ENCODE measurements at regions not wholly inside any gene's neighbourhood (a gene's known extent, or its start where the extent isn't known, plus 50 kb on each side); places are given as distances from the start of the nearest gene placed in this dataset.

- no peak for FAIRE-seq
Observed at GRCh38 chr5:59943452-59944113, 50.1 kb upstream of the PDE4D start.

More at GRCh38 chr5:59943452-59944113, 50.1 kb upstream of the PDE4D start:
- no peak for DNase-seq (ENCODE audit: extremely low spot score, insufficient read length, low read depth)

All from GM18507 (cell line).